ENCODE measurements at regions not wholly inside any gene's neighbourhood (a gene's known extent, or its start where the extent isn't known, plus 50 kb on each side); places are given as distances from the start of the nearest gene placed in this dataset.
"Not testable (repeated sequence)": the region's sequence is repeated elsewhere in the genome, so short reads cannot be mapped to it uniquely, and the experiment has no call there.

DNA sequence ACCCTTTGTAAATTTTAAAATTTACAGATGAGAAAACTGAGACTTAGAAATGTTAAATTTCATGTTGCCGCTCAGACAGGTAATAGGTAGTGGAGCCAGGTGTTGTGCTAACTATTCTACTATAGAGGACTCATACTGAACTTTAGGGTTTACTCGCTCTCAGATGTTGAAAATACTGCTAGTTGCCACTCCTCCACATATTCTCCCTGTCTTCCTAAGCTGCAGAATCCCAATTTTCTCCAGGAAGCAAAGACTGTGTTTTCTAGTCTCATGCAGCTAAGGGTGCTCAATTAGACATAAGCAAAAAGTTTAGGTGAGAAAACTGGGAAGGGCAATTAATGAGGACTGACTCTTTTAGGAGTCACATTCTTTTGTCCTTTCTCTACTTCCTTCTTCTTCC, 612.3 kb downstream of the KCNH5 start:
- no peak for DNase-seq

DNA sequence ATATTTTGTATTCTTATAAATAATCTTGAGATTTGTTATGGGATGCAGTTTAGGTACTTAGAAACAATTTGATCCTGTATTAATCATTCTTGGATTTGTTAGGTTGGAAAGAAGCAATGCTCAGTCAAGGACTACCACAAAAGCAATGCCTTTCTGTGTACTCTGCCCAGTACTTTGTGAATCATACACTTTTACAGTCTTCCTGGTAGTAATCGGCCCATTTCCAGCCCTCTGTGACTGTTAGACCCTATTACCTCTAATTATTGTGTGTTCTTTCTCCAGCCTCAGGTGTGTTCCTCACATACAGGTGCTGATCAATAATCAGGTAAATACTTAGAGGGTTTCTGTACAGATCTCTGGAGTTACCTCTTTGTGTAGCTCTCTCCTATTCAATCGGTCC, 609.0 kb downstream of the KCNH5 start:
- DNase-seq, result no peak

DNA sequence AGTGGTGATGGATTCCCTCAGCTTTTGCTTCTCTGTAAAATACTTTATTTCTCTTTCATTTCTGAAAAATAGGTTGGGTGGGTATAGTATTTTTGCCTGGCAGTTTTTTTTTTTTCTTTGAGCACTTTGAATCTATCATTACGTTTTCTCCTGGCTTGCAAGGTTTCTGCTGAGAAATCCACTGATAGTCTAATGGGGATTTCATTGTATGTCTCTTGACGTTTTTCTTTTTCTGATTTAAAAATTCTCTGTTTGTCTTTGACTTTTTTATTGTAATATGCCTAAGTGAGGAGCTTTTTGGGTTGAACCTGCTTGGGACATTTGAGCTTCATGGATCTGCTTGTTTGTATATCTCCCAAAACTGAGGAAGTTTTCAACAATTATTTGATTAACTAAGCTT, 606.0 kb downstream of the KCNH5 start:
- no peak for DNase-seq

DNA sequence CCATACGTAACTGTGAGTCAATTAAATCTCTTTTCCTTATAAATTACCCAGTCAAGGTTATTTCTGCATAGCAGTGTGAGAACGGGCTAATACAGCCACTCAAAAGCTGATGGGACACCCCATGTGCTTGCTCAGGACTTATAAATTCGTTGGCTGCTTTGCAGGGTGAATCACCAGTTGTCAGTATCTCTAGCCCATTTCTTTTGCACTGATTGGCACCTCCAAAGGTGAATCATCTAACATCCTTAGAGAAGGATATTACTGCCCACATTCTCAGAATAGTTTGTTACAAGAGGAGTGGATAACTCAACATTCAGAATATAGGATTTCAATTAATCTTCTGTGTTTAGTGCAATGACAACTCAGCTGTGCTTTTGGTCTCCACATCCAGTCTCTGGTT, 601.5 kb downstream of the KCNH5 start:
- DNase-seq, result no peak

DNA sequence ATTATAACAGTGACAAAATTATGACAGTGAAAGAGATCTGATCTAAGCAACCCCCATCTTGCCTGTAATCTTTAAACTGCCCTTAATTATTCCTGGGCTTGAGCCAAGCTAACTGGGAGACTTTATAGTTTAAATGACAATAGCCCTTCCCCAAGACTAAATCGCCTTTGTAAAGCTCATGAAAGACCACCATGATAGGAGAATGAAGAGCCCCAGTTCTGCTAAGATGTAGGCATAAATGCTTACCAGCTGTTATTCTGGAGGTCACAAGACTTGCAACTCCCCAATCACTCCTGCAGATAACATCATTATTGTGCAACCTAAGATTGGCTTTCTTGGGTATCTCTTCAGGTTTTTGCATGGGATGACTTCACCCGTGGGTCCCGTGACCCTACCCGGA, 599.7 kb downstream of the KCNH5 start:
- DNase-seq, result no peak

DNA sequence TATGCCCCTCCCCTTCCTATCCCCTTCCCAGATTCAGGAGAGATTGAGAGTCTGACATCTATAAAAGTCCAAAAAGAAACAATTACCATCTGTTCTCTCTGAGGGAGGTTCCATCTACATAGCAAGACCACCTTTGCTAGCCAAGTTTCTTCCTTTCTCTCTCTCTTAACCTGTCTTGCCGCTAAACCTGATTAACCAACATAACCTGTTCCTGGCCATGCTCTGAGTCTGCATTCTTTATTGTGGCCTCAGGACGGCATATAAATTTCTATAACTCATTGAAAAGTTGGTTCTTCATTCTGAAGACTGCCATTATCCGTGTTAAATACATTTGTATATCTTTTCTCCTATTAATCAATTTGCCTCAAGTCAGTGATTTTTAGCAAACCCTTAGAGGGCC, 594.0 kb downstream of the KCNH5 start:
- no peak for DNase-seq

DNA sequence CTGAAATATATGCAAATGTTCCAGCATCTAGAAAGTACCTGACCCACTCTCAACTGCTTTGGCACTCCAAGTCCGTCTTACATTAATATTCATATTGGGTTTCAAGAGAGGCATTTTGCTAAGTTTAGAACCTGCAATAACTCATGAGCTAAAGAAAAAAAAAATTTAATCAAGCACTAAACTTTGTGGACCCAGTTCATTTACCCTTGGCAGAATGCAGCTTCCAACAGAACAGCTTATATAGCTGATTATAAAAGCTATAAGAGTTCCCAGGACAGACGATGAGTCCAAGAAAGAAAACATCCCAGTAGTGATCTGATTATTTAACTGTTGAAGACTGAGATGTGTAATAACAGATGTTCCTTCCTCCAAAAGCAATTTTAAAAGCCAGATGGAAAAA, 592.0 kb downstream of the KCNH5 start:
- DNase-seq, result no peak

DNA sequence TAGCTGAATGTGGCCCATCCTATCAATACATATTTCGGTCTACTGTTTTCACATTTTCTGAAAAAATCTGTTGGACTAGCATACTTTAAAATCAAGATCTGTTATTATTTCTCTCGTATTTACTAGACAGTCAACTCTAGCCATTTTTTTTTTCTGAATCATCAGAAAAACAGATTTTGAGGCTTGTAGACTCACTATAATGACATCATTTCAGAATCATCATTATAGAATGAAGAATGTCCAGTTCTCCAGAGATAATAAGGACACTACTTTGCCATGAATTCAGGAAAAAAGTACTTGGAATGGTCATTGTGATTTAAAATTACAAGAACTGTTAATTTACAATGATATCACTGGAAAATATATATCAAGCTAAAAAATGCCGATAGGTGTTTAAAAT, 589.8 kb downstream of the KCNH5 start:
- DNase-seq, result no peak

DNA sequence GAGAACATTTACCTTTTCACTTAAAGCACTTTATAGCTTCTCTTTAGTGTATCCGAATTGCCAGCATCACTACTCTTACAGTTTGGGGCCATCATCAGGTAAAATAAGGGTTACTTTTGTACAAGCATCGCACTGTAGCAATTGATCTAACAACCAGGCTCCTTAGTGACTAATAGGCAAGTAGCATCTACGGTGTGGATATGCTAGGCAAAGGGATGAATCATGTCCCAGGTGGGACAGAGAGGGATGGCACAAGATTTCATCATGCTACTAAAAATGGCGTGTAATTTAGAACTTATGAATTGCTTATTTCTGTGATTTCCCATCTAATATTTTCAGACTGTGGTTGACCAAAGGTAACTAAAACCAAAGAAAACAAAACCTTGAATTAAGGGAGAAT, 582.3 kb downstream of the KCNH5 start:
- no peak for DNase-seq

DNA sequence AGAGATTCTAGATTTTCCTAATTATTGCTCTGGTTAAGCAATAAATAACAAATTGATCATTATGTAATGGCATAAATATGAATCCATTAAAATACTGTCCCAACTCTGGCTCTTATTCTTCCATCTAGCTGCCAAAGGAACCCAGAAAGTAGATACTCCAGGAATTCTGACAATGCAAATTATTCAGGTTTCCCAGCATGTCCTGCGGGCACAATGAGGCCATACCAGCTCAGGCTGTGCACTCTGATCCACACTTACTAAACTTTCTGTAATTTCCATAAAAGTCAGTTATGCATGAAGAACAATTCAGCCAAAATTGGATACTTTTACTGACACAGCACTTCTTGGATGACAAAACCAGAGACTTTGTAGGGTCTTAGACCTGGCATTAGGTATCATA, 576.3 kb downstream of the KCNH5 start:
- DNase-seq, result no peak

DNA sequence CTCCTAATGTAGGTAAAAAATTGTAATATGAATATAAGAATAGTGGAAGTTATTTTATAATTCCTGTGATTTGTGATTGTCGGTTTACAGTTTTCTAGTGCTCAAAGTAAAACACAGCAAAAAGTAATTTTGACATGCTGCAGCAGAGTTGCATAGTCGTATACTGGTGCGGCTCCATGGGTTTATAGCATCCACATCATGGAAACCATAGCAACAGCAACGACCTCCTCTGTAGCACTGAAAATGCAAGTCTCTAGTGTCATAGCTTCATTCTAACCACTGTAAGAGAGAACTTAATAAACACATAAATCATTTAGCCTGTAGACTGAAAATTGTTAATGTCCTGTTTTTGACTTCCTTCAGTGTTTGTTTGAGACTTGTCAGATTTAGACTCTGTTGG, 574.3 kb downstream of the KCNH5 start:
- DNase-seq, result no peak

DNA sequence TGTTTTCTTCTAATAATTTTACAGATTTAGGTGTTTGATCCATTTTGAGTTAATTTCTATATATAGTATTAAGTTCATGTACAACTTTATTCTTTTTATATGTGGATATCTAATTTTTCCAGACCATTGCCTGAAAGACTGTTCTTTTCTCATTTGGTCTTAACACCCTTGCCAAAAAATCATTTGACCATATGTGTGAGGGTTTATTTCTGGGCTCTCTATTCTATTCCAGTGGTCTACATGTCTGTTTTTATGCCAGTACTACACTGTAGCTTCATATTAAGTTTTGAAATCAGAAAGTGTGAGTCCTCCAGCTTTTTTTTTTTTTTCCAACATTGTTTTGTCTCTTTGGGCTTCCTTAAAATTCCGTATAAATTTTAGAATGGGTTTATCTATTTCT, 554.1 kb downstream of the KCNH5 start:
- no peak for DNase-seq

DNA sequence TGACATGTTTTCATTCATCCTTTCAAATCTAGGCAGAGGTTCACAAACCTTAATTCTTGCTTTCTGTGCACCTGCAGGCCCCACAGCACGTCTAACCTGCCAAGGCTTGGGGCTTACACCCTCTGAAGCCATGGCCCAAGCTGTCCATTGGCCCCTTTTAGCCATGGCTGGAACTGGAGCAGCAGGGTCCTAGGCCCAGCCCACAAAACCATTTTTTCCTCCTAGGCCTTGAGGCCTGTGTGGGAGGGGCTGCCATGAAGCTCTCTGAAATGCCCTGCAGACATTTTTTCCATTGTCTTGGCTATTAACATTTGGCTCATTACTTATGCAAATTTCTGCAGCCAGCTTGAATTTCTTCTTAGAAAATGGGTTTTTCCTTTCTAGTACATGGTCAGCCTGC, 547.5 kb downstream of the KCNH5 start:
- DNase-seq, result no peak

DNA sequence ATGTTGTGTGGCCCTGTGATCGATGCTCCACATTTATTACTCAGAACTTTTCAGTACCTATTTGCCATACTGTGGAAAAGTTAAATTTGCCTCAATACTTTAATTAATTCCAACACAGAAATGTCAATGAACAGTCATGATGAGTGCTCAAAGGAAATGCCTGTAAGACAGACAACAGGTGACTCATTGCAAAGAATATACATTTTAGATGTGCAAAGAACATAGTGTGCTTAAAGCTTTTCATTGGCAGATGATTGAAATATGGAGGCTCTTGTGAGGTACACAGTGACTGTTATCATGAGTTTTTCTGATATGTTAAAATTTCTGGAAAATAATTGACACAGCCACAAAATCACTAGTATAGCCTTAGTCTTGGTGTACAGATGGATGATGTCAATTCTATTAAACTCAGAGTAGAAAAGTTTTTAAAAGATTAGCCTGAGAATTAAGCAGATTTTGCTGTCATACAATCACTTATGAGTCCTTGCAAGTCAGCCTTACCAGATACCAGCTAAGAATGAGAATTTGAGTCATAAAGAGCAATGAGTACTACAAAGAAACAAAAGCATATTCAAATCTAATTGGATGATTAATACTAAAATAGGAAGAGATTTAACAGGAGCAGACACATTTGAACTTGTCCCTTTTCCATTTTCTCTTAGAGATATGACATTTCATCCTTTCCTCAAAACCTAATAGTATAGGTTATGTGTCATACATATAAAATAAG, 544.1 kb downstream of the KCNH5 start:
- DNase-seq, result no peak

DNA sequence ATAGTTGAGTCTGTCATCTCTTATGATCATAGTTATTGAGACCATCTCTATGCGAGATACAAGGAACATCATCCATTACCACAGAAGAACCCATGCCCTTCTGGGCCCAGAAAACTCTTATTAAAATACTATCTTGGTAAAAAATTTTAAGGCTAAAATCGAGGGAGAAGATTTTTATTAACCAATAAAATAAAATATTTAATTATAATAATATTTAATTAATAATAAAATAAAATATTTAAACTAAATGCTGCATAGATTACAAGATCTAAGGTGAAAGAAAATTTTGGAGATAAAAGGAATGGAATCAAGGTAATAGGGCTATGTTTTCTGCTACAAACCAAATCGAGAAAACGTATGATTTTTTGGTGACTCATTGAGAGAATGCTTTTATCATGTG, 540.2 kb downstream of the KCNH5 start:
- DNase-seq, result no peak

DNA sequence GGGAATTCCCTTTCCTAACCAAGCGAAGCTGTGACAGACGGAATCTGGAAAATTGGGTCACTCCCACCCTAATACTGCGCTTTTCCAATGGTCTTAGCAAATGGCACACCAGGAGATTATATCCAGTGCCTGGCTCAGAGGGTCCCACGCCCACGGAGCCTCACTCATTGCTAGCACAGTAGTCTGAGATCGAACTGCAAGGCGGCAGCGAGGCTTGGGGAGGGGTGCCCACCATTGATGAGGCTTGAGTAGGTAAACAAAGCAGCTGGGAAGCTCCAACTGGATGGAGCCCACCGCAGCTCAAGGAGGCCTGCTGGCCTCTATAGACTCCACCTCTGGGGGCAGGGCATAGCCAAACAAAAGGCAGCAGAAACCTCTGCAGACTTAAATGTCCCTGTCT, 523.9 kb downstream of the KCNH5 start:
- not testable (repeated sequence) for DNase-seq

DNA sequence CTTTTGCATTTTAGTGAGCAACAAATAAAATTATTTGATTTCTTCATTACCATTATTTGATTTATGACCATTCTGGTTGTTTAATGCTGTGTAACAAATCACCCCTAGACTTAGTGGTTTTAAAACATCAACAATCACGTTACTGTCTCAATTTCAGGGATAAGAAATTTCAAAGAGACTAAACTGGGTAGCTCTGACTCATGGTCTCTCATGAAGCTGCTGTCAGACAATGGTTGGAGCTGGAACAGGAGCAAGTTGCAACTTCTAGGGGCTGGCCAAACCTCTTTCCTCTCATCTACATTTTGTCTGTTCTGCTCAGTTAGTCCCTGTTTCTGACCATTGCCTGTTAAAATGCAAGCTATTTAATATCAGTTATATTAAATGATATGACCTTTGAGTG, 517.0 kb downstream of the KCNH5 start:
- DNase-seq, result no peak

DNA sequence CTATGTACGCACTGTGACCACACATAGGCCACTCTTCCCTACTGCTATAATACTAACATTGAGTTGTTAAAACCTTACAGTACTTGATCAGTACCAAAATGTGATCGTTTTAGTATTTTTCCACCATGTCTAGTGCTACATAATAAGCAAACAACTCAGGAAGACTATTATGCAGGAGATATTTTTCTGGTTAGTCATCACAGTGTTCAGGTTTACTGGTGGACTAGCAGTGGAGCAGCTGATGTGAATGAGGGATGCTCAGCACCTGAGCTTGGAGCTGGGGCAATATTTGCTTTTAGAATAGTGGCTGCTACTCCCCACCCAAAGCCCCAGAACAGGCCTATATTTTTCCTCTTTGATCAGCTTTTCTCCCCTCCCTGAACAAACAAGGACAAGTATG, 513.1 kb downstream of the KCNH5 start:
- DNase-seq, result no peak

DNA sequence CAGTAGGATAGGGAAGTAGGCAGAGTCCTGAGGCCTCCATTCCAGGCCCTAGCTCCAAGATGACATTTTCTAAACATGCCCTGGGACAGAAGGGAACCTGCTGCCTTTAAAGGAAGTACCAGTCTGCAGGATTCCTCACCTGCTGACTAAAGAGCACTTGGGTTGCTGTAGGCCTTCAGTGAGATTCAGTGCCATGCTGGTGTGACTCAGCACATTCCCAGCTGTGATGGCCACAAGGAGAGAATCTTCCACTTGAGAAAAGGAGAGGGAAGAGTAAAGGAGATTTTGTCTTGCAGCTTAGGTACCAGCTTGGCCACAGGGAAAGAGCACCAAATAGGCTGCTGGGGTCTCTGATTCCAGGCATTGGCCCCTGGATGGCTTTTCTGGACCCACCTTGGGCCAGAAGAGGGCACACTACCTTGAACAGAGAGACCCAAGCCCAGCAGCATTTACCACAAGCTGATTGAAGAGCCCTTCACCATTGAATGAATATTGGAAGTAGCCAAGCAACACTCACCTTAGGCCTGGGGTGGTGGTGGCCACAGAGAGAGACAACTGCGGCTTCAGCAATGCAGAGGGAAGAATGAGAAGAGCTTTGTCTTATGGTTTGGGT, 498.3 kb downstream of the KCNH5 start:
- no peak for DNase-seq

DNA sequence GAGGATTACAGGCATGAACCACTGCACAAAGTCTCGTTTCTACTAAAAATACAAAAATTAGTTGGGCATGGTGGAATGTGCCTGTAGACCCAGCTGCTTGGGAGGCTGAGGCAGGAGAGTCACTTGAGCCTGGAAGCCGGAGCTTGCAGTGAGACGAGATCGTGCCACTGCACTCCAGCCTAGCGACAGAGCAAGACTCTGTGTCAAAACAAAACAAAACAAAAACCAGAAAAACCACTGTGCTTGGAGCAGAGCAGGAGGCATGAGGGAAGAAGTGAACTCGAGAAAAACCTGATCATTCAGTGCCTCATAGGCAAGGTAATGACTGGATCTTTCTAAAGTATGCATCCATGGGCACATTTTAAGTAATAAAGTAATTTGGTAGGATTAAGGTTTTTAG, 487.8 kb downstream of the KCNH5 start:
- DNase-seq, result no peak

DNA sequence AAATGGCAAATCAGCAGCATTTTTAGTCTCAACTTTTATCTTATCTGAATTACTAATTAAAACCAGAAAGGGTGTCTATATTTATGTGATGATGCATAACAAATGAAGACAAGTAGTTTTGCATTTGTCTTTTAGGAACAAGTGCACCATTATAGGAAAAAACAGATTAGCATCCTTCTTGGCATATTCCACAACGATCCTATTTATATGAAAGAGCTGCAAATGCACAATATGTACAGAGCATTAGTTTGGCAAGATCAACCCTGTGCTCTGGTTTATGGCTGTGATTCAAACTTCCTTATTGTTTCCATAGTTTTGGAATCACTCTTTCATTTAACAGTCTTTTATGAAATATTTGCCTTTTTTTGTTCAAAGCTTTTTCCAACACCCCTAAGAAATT, 486.8 kb downstream of the KCNH5 start:
- no peak for DNase-seq

DNA sequence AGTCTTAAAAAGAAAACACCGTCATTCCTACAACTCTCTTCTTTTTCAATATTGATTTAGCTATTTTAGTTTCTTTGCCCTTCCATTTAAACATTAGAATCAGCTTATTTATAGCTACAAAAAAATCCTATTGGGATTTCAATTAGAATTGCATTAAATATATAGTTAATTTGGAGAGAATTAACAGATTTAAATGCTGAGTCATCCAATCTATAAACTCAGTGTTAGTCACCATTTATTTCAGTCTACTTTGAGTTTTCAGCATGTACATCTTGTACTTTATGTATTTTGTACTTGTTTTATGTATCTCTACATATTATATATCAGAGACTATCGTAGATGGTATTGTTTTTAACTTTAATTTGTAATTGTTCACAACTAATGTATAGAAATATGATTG, 460.0 kb downstream of the KCNH5 start:
- DNase-seq, result no peak

DNA sequence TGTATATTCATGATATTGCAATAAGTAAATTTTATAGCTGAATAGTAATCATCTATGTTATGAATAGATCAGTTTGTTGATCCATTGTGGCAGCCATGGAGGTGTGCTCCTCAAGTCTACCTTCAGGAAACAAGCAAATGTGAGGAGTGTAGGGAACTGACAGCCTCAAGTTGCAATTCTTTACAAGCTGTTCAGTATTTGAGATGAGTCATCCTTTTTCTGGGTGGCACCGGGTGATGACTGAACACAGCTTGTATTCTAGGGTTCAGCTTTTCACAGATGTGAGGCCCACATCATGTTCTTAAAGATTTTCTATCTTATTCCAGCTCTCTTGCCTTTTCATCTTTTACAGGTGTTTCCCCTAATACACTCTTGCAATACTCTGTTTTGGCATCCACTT, 452.4 kb downstream of the KCNH5 start:
- no peak for DNase-seq

DNA sequence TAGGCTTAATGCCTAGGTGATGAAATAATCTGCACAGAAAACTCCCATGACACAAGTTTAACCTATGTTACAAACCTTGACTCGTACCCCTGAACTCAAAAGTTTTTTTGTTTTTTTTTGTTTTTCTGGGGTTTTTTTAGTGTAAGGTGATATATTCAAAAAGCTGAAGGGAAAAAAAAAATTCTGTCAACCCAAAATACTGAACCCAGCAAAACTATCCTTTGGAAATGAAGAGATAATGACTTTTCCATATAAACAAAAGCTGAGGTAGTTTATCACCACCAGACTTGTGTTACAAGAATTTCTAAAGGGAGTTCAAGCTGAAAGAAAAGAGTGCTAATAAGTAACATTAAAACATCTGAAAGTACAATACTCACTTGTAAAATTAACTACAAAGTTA, 448.1 kb downstream of the KCNH5 start:
- DNase-seq, result no peak

Measured in DMS 273 treated with DMSO at 0.1 percent for 48 hours (cell line).